Neural progenitor cell (in vitro differentiated cells): ENCODE measurements at regions not wholly inside any gene's neighbourhood (a gene's known extent, or its start where the extent isn't known, plus 50 kb on each side); places are given as distances from the start of the nearest gene placed in this dataset.

Experiments
- DNase-seq: peaks from one replicate; pipeline ENCODE4 v3.0.0-alpha.2; 2016; ENCODE audit warnings: low spot score
- H2AFZ ChIP-seq: fragments of 200-600 bp; sonication (generic); replicated peaks from 2 replicates; pipeline ENCODE4 v1.6.1; 2016; ENCODE audit warnings: antibody characterized with exemption
- H3F3A ChIP-seq: fragments of 200-600 bp; sonication (generic); 2 replicates; pipeline ENCODE4 v1.6.1; 2016; ENCODE audit warnings: antibody characterized with exemption, low read depth
- H3K27ac ChIP-seq: fragments of 200-600 bp; sonication (generic); 2 replicates; pipeline ENCODE4 v1.5.1; 2016; ENCODE audit warnings: mild to moderate bottlenecking
- H3K27me3 ChIP-seq: fragments of 200-600 bp; sonication (generic); 2 replicates; pipeline ENCODE4 v1.6.1; 2016; ENCODE audit warnings: mild to moderate bottlenecking, moderate library complexity
- H3K36me3 ChIP-seq: fragments of 200-600 bp; sonication (generic); 2 replicates; pipeline ENCODE4 v1.5.1; 2016
- H3K4me1 ChIP-seq: fragments of 200-600 bp; sonication (generic); 2 replicates; pipeline ENCODE4 v1.6.1; 2016; ENCODE audit warnings: mixed run types
- H3K4me2 ChIP-seq: fragments of 200-600 bp; sonication (generic); 2 replicates; pipeline ENCODE4 v1.6.1; 2016
- H3K4me3 ChIP-seq: fragments of 200-600 bp; sonication (generic); 2 replicates; pipeline ENCODE4 v1.5.1; 2016
- H3K79me2 ChIP-seq: fragments of 200-600 bp; sonication (generic); 2 replicates; pipeline ENCODE4 v1.6.1; 2016; ENCODE audit warnings: low read depth
- H3K9ac ChIP-seq: fragments of 200-600 bp; sonication (generic); 2 replicates; pipeline ENCODE4 v1.6.1; 2016
- H3K9me3 ChIP-seq: fragments of 200-600 bp; sonication (generic); 2 replicates; pipeline ENCODE4 v1.5.1; 2016; ENCODE audit warnings: low read depth
- H4K20me1 ChIP-seq: fragments of 200-600 bp; sonication (generic); 2 replicates; pipeline ENCODE4 v1.6.1; 2016; ENCODE audit warnings: low read depth
- H3K27ac Mint-ChIP-seq: 3 replicates; pipeline ENCODE4 v1.8.0; 2021; ENCODE audit warnings: mixed read lengths
- H3K27me3 Mint-ChIP-seq: 2 replicates; pipeline ENCODE4 v1.8.0; 2022; ENCODE audit warnings: low read depth, mild to moderate bottlenecking, inconsistent platforms, moderate library complexity, mixed read lengths; ENCODE audit not compliant: insufficient read depth
- H3K36me3 Mint-ChIP-seq: 3 replicates; pipeline ENCODE4 v1.8.0; 2021; ENCODE audit warnings: mixed read lengths
- H3K4me1 Mint-ChIP-seq: 3 replicates; pipeline ENCODE4 v1.8.0; 2021; ENCODE audit warnings: mixed read lengths
- H3K4me3 Mint-ChIP-seq: 3 replicates; pipeline ENCODE4 v1.8.0; 2021; ENCODE audit warnings: mild to moderate bottlenecking, moderate library complexity, mixed read lengths
- H3K9me3 Mint-ChIP-seq: 3 replicates; pipeline ENCODE4 v1.8.0; 2020; ENCODE audit warnings: mixed read lengths
- EZH2 ChIP-seq: fragments of 200-600 bp; sonication (generic); IDR thresholded peaks from 2 replicates; pipeline ENCODE4 v1.6.1; 2017; ENCODE audit warnings: antibody characterized with exemption, mild to moderate bottlenecking, moderate library complexity
- EZH2phosphoT487 ChIP-seq: fragments of 200-600 bp; sonication (generic); IDR thresholded peaks from 2 replicates; pipeline ENCODE4 v1.6.1; 2017; ENCODE audit warnings: antibody characterized with exemption
- TF ChIP-seq, protein P1 (sequence below): fragments of 200-600 bp; sonication (generic); IDR thresholded peaks from 2 replicates; pipeline ENCODE4 v1.5.1; 2017; ENCODE audit warnings: antibody characterized with exemption, mild to moderate bottlenecking

DNA sequence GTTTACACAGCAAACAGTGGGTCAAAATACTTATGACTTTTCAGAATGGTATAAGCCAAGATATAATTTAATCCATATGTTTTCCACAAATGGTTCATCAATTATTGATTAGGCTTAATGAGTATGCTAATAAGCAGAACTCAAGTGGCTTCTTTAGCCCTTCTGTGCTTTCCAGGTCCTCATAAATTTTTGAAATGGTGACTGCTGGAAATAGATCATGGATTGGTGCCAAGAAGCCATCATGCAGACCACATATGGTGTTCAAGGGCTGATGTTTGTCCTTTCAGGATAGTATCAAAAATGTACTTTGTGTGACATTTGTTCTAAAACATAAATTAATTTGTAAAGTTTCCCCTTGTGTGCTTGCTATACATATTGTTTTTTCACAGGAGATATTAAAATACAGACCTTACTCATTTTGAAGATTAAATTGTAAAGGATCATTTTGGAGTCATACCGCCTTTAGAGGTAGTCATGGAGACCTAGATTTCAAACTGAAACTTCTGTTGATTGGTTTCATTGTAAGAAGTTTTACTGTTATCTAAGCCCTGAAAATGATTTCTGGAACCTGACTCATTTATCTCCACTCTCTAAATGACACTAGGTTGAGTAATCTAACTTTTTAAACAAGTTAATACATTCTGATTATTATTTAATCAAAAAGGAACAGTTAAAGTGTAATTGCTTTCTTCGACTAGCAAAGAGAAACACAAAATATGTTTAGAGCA is 507.9 kb downstream of the PLA2G4A start:
- no peaks in the 10 kb centered on the region for H3K9me3 ChIP-seq
- H3F3A ChIP-seq = no peaks in the 10 kb centered on the region
- no peaks in the 10 kb centered on the region for H3K79me2 ChIP-seq
- Mint-ChIP-seq H3K4me3 (no peak overlapping the region), H3K27me3 (no peaks in the 10 kb centered on the region), H3K9me3 (peaks cover 3% of the 10 kb centered on the region), H3K4me1 (no peaks in the 10 kb centered on the region), H3K36me3 (no peaks in the 10 kb centered on the region), H3K27ac (no peak overlapping the region)
- no peak for DNase-seq
- H3K9ac ChIP-seq = no peak overlapping the region
- no peaks in the 10 kb centered on the region for H4K20me1 ChIP-seq
- H3K4me2 ChIP-seq = no peak overlapping the region
- no peaks in the 10 kb centered on the region for H3K36me3 ChIP-seq
- H3K4me3 ChIP-seq = no peak overlapping the region
- H3K4me1 ChIP-seq = no peaks in the 10 kb centered on the region
- no peak overlapping the region for H3K27ac ChIP-seq
- TF ChIP-seq EZH2 (no peak), EZH2phosphoT487 (no peak)
- TF ChIP-seq, protein P1, sequence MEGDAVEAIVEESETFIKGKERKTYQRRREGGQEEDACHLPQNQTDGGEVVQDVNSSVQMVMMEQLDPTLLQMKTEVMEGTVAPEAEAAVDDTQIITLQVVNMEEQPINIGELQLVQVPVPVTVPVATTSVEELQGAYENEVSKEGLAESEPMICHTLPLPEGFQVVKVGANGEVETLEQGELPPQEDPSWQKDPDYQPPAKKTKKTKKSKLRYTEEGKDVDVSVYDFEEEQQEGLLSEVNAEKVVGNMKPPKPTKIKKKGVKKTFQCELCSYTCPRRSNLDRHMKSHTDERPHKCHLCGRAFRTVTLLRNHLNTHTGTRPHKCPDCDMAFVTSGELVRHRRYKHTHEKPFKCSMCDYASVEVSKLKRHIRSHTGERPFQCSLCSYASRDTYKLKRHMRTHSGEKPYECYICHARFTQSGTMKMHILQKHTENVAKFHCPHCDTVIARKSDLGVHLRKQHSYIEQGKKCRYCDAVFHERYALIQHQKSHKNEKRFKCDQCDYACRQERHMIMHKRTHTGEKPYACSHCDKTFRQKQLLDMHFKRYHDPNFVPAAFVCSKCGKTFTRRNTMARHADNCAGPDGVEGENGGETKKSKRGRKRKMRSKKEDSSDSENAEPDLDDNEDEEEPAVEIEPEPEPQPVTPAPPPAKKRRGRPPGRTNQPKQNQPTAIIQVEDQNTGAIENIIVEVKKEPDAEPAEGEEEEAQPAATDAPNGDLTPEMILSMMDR = no peak
- H2AFZ ChIP-seq = peak overlapping the region; percentile 27
- no peaks in the 10 kb centered on the region for H3K27me3 ChIP-seq

DNA sequence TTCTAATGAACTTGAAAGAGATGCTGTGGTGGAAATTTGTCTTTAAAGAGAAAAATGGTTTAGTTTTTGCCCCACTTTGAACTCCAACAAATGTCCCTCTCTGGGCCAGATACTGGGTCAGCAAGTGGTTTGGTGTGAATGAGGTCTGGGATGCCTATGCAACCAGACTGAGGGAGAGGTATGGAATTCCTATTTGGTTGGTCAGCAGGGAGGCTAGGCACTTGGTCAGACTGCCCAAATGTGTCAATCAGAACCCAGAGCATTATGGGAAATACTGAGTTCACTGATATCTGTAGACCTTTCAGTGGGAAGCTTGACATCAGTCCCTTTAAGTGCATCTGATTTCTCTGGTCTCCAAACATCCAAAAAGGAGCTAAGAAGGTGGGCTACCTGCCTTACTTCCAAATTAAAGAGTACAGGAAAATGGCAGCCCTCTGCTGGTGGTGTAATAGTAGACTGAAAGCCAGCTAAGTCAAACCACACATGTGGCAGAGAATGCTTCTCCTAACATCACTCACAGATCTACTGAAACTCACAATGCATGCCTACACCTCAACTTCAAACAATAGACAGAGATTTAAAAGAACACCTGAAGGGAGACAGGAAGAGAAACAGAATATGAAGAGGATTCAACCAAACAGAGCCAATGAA is 510.1 kb downstream of the PLA2G4A start:
- Mint-ChIP-seq H3K27ac (no peak overlapping the region), H3K4me1 (no peaks in the 10 kb centered on the region), H3K9me3 (no peaks in the 10 kb centered on the region), H3K36me3 (no peaks in the 10 kb centered on the region), H3K27me3 (no peaks in the 10 kb centered on the region), H3K4me3 (no peak overlapping the region)
- H3K27me3 ChIP-seq = no peaks in the 10 kb centered on the region
- DNase-seq = no peak
- H3K4me1 ChIP-seq = no peaks in the 10 kb centered on the region
- no peaks in the 10 kb centered on the region for H3K9me3 ChIP-seq
- H3K79me2 ChIP-seq = no peaks in the 10 kb centered on the region
- no peak overlapping the region for H3K27ac ChIP-seq
- H4K20me1 ChIP-seq = no peaks in the 10 kb centered on the region
- no peak overlapping the region for H3K4me2 ChIP-seq
- H3F3A ChIP-seq = no peaks in the 10 kb centered on the region
- no peak overlapping the region for H3K4me3 ChIP-seq
- H2AFZ ChIP-seq = no peak overlapping the region
- TF ChIP-seq EZH2phosphoT487 = no peak
- TF ChIP-seq, protein P1 = peak; percentile 8
- TF ChIP-seq EZH2 = no peak
- H3K9ac ChIP-seq = no peak overlapping the region
- H3K36me3 ChIP-seq = no peaks in the 10 kb centered on the region

DNA sequence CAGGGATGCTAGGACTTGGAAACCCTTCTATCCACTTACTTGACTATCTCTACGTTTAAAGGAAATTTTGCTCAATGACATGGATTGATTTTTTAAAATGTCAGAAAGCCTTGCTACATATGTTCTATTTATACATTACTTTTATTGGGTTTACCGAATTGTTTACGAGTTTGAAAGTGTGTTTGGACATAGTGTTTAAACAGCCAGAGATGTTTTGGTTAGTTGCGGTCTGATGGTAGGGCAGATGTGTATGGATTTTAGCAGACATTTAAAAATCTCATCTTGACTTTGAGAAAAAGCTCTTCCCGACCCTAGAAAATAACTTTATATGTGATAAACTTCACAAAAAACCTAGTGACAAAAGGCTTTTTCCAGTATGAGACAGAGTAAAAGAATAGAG is 513.7 kb downstream of the PLA2G4A start:
- Histone ChIP-seq H2AFZ (no peak overlapping the region), H3K9me3 (no peaks in the 10 kb centered on the region), H3K27me3 (no peaks in the 10 kb centered on the region), H3K4me3 (no peak overlapping the region), H3K27ac (no peak overlapping the region), H4K20me1 (no peaks in the 10 kb centered on the region), H3K36me3 (no peaks in the 10 kb centered on the region), H3K4me1 (no peaks in the 10 kb centered on the region), H3K79me2 (no peaks in the 10 kb centered on the region), H3K4me2 (no peak overlapping the region), H3F3A (no peaks in the 10 kb centered on the region), H3K9ac (no peak overlapping the region)
- no peaks in the 10 kb centered on the region for H3K9me3 Mint-ChIP-seq
- H3K27ac Mint-ChIP-seq = no peak overlapping the region
- H3K4me3 Mint-ChIP-seq = no peak overlapping the region
- TF ChIP-seq EZH2phosphoT487 (no peak), EZH2 (no peak)
- TF ChIP-seq, protein P1 = no peak
- H3K27me3 Mint-ChIP-seq = no peaks in the 10 kb centered on the region
- DNase-seq = no peak
- H3K36me3 Mint-ChIP-seq = no peaks in the 10 kb centered on the region
- no peaks in the 10 kb centered on the region for H3K4me1 Mint-ChIP-seq
